ENCODE measurements at regions not wholly inside any gene's neighbourhood (a gene's known extent, or its start where the extent isn't known, plus 50 kb on each side); places are given as distances from the start of the nearest gene placed in this dataset.

- Mint-ChIP-seq H3K27ac (no peak overlapping the region), H3K9me3 (no peaks in the 10 kb centered on the region), H3K4me3 (no peak overlapping the region), H3K4me1 (ENCODE audit: low read depth) (no peaks in the 10 kb centered on the region), H3K36me3 (ENCODE audit: low read depth) (no peaks in the 10 kb centered on the region), H3K27me3 (no peaks in the 10 kb centered on the region)
Observed at GRCh38 chr2:166637051-166637450, 143.0 kb upstream of the SCN7A start.

GRCh38 chr2:166634706-166635105, 140.7 kb upstream of the SCN7A start:
- no peaks in the 10 kb centered on the region for H3K36me3 Mint-ChIP-seq (ENCODE audit: low read depth)
- H3K27ac Mint-ChIP-seq, result no peak overlapping the region
- no peaks in the 10 kb centered on the region for H3K4me1 Mint-ChIP-seq (ENCODE audit: low read depth)
- H3K4me3 Mint-ChIP-seq, result no peak overlapping the region
- no peaks in the 10 kb centered on the region for H3K9me3 Mint-ChIP-seq
- H3K27me3 Mint-ChIP-seq, result no peaks in the 10 kb centered on the region

GRCh38 chr2:166632616-166633015, 138.6 kb upstream of the SCN7A start:
- H3K9me3 Mint-ChIP-seq, result no peaks in the 10 kb centered on the region
- H3K36me3 Mint-ChIP-seq (ENCODE audit: low read depth), result no peaks in the 10 kb centered on the region
- H3K4me3 Mint-ChIP-seq, result no peak overlapping the region
- H3K27me3 Mint-ChIP-seq, result no peaks in the 10 kb centered on the region
- no peaks in the 10 kb centered on the region for H3K4me1 Mint-ChIP-seq (ENCODE audit: low read depth)
- H3K27ac Mint-ChIP-seq, result no peak overlapping the region

DNA sequence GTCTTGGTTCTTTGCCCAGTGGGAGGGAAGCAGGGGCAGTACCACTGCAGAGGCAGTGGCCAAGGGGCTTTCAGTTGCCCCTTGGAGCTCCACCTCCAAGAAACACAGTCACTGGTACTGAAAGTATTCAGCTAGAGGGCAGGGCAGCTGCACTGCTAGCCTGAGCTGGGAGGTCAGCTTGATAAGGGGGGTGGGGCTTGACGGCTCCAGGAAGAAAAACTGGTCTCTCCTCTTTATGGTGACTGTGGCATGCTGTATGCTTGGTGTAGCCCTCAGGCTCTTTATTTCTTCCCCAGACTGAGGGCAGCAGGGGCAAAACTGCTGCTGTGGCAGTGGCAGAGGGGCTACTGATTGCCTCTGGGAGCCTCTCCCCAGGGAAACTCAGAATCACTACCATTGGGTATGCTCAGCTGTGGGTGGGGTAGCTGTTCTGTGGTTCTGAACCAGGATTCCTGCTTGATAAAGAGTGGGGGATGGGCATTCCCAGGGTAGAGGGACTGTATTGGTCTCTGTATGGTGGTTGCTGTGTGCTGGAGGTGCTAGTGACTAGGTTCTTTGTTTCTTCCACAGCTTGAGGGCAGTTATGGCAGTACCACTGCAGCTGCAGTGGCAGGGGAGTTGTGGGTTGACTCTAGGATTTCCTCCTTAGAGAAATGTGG, 134.6 kb upstream of the SCN7A start:
- Mint-ChIP-seq H3K4me3 (no peak overlapping the region), H3K27me3 (peaks cover 2% of the 10 kb centered on the region), H3K27ac (no peak overlapping the region), H3K36me3 (ENCODE audit: low read depth) (no peaks in the 10 kb centered on the region), H3K4me1 (ENCODE audit: low read depth) (no peaks in the 10 kb centered on the region), H3K9me3 (no peaks in the 10 kb centered on the region)

GRCh38 chr2:166627893-166628292, 133.8 kb upstream of the SCN7A start:
- Mint-ChIP-seq H3K9me3 (no peaks in the 10 kb centered on the region), H3K4me3 (no peak overlapping the region), H3K36me3 (ENCODE audit: low read depth) (no peaks in the 10 kb centered on the region), H3K27me3 (peaks cover 3% of the 10 kb centered on the region), H3K4me1 (ENCODE audit: low read depth) (no peaks in the 10 kb centered on the region), H3K27ac (no peak overlapping the region)

GRCh38 chr2:166625670-166626069, 131.6 kb upstream of the SCN7A start:
- no peaks in the 10 kb centered on the region for H3K36me3 Mint-ChIP-seq (ENCODE audit: low read depth)
- no peak overlapping the region for H3K4me3 Mint-ChIP-seq
- no peaks in the 10 kb centered on the region for H3K4me1 Mint-ChIP-seq (ENCODE audit: low read depth)
- no peak overlapping the region for H3K27ac Mint-ChIP-seq
- no peaks in the 10 kb centered on the region for H3K9me3 Mint-ChIP-seq
- peaks cover 3% of the 10 kb centered on the region for H3K27me3 Mint-ChIP-seq

DNA sequence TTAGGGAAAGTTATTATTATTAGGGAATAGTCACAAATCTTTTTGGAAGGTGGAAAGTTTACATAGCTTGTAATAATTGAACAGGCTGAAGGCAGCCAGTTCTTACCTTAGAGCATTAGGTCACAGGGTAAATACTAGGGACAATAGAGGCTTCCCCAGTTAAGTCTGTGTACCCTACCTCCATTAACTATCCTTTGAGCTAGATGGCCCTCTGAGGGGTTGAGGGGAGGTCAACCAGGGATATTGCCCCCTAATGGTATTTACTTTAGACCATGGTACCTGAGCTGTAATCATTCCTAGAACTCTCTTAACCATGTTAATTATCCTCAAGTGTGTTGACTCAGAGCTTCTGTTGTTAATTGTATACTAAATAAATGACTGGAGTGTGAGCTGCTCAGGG, 120.5 kb upstream of the SCN7A start:
- Mint-ChIP-seq H3K36me3 (ENCODE audit: low read depth) (no peaks in the 10 kb centered on the region), H3K27me3 (peaks cover 18% of the 10 kb centered on the region), H3K4me3 (no peak overlapping the region), H3K27ac (no peak overlapping the region), H3K4me1 (ENCODE audit: low read depth) (peaks cover 12% of the 10 kb centered on the region), H3K9me3 (no peaks in the 10 kb centered on the region)

GRCh38 chr2:166614029-166614428, 120.0 kb upstream of the SCN7A start:
- Mint-ChIP-seq H3K27ac (no peak overlapping the region), H3K9me3 (no peaks in the 10 kb centered on the region), H3K27me3 (peaks cover 18% of the 10 kb centered on the region), H3K36me3 (ENCODE audit: low read depth) (no peaks in the 10 kb centered on the region), H3K4me3 (no peak overlapping the region), H3K4me1 (ENCODE audit: low read depth) (peaks cover 12% of the 10 kb centered on the region)

DNA sequence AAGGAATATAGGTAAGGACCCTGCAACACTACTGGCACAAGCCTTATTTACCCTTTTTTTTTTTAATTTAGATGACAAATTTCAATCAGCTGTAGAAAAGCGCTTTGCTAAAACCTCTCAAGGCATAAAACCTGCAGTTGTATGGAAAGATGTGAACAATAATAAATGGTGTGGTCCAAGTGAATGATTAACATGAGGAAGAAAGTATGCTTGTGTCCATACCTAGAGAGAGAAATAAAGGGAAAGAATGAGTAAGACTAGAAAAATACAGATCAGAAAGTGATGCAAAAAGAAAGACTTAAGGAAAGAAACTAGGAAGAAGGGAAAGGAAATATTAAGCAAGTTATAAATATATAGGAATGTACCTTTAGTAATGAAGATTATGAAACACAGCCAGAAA, 119.2 kb upstream of the SCN7A start:
- no peaks in the 10 kb centered on the region for H3K36me3 Mint-ChIP-seq (ENCODE audit: low read depth)
- no peak overlapping the region for H3K27ac Mint-ChIP-seq
- H3K4me3 Mint-ChIP-seq, result no peak overlapping the region
- no peaks in the 10 kb centered on the region for H3K9me3 Mint-ChIP-seq
- peaks cover 18% of the 10 kb centered on the region for H3K27me3 Mint-ChIP-seq
- peaks cover 12% of the 10 kb centered on the region for H3K4me1 Mint-ChIP-seq (ENCODE audit: low read depth)

DNA sequence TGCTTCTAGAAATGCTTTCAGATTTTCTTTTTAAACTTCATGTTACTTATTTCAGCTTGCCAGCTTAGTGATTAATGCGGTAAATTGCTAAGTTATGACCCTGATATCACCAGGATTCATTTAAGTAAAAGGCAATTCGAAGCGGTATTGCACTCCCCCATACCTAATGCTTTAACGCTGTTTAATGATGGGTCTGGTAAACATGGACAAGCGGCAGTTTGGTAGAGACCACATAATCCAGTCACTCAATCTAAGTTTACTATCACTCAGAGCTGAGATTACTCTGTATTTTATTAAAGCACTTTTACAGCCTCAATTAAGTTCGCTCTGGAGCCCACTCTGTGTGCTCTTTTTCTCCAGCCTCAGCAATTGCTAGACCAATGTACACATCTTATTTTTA, 118.2 kb upstream of the SCN7A start:
- no peaks in the 10 kb centered on the region for H3K9me3 Mint-ChIP-seq
- H3K4me3 Mint-ChIP-seq, result no peak overlapping the region
- H3K27me3 Mint-ChIP-seq, result peaks cover 18% of the 10 kb centered on the region
- H3K36me3 Mint-ChIP-seq (ENCODE audit: low read depth), result no peaks in the 10 kb centered on the region
- H3K27ac Mint-ChIP-seq, result no peak overlapping the region
- peaks cover 12% of the 10 kb centered on the region for H3K4me1 Mint-ChIP-seq (ENCODE audit: low read depth)

DNA sequence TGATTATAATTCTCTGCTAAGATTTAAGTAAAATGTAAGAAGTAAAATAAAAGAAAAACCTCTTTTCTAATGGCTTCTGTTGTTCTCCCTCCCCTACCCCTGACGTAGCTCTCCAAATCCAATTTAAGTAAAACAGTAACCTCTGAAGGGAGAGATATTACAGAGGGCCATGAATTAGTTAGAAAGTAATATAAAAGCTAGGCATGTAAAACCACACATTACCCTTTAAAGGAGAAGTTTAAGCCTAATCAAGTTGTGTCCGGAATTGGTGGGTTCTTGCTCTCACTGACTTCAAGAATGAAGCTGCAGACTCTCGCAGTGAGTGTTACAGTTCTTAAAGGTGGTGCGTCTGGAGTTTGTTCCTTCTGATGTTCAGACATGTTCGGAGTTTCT, 116.9 kb upstream of the SCN7A start:
- H3K27ac Mint-ChIP-seq, result no peak overlapping the region
- peaks cover 12% of the 10 kb centered on the region for H3K4me1 Mint-ChIP-seq (ENCODE audit: low read depth)
- no peaks in the 10 kb centered on the region for H3K36me3 Mint-ChIP-seq (ENCODE audit: low read depth)
- H3K9me3 Mint-ChIP-seq, result no peaks in the 10 kb centered on the region
- peak overlapping the region; percentile 52 for H3K4me3 Mint-ChIP-seq
- H3K27me3 Mint-ChIP-seq, result peaks cover 18% of the 10 kb centered on the region

- H3K4me1 Mint-ChIP-seq (ENCODE audit: low read depth), result peaks cover 12% of the 10 kb centered on the region
- no peak overlapping the region for H3K27ac Mint-ChIP-seq
- H3K4me3 Mint-ChIP-seq, result peak overlapping the region; percentile 52
- no peaks in the 10 kb centered on the region for H3K36me3 Mint-ChIP-seq (ENCODE audit: low read depth)
- peaks cover 18% of the 10 kb centered on the region for H3K27me3 Mint-ChIP-seq
- no peaks in the 10 kb centered on the region for H3K9me3 Mint-ChIP-seq
Observed at GRCh38 chr2:166610180-166610912, 116.3 kb upstream of the SCN7A start.

GRCh38 chr2:166609183-166609959, 115.3 kb upstream of the SCN7A start:
- Mint-ChIP-seq H3K4me1 (ENCODE audit: low read depth) (peaks cover 12% of the 10 kb centered on the region), H3K27ac (no peak overlapping the region), H3K9me3 (no peaks in the 10 kb centered on the region), H3K36me3 (ENCODE audit: low read depth) (no peaks in the 10 kb centered on the region), H3K27me3 (peaks cover 18% of the 10 kb centered on the region), H3K4me3 (no peak overlapping the region)

GRCh38 chr2:166607880-166608279, 113.8 kb upstream of the SCN7A start:
- Mint-ChIP-seq H3K27me3 (peaks cover 18% of the 10 kb centered on the region), H3K36me3 (ENCODE audit: low read depth) (no peaks in the 10 kb centered on the region), H3K4me3 (no peak overlapping the region)

GRCh38 chr2:166593403-166593802, 99.4 kb upstream of the SCN7A start:
- no peaks in the 10 kb centered on the region for H3K27me3 Mint-ChIP-seq
- H3K27ac Mint-ChIP-seq, result no peak overlapping the region
- H3K4me3 Mint-ChIP-seq, result no peak overlapping the region

More at GRCh38 chr2:166607880-166608279, 113.8 kb upstream of the SCN7A start:
- peaks cover 12% of the 10 kb centered on the region for H3K4me1 Mint-ChIP-seq (ENCODE audit: low read depth)
- H3K9me3 Mint-ChIP-seq, result no peaks in the 10 kb centered on the region
- H3K27ac Mint-ChIP-seq, result no peak overlapping the region

More at GRCh38 chr2:166593403-166593802, 99.4 kb upstream of the SCN7A start:
- Mint-ChIP-seq H3K36me3 (ENCODE audit: low read depth) (no peaks in the 10 kb centered on the region), H3K9me3 (peaks cover 12% of the 10 kb centered on the region), H3K4me1 (ENCODE audit: low read depth) (no peaks in the 10 kb centered on the region)

Measured in stimulated activated naive CD8-positive, alpha-beta T cell treated with anti-CD3 and anti-CD28 coated beads, Interleukin-15, Interleukin-2, amounts not matched to agents 100 ng/mL and 50 ng/mL, for 24 hours (primary cell).